ENCODE measurements at regions not wholly inside any gene's neighbourhood (a gene's known extent, or its start where the extent isn't known, plus 50 kb on each side); places are given as distances from the start of the nearest gene placed in this dataset.

GRCh38 chr9:99626426-99626825, 195.3 kb upstream of the NR4A3 start:
- TF ChIP-seq FOSL2 (IDR thresholded peaks at IDR 0.05) = no peak
- no peak for TF ChIP-seq FOSL2 (CRISPR knock-in tag; IDR thresholded peaks at IDR 0.05)
- TF ChIP-seq HEYL (CRISPR knock-in tag; IDR thresholded peaks at IDR 0.05) = no peak
- no peak for TF ChIP-seq RAD21 (conservative IDR thresholded peaks at IDR 0.05 in 1 of 2, IDR thresholded peaks at IDR 0.05 in 1 of 2)
- no peak for TF ChIP-seq MYC (IDR thresholded peaks at IDR 0.05; ENCODE audit: borderline replicate concordance, low read length)
- TF ChIP-seq CEBPB (IDR thresholded peaks at IDR 0.05) = no peak
- no peak for TF ChIP-seq BCL3 (IDR thresholded peaks at IDR 0.05)
- no peak for TF ChIP-seq FOSB (CRISPR knock-in tag; IDR thresholded peaks at IDR 0.05)
- no peak for TF ChIP-seq KDM5A (IDR thresholded peaks at IDR 0.05)
- TF ChIP-seq BHLHE40 (IDR thresholded peaks at IDR 0.05; ENCODE audit: low read depth, low read length) = no peak
- TF ChIP-seq MAFK (IDR thresholded peaks at IDR 0.05; ENCODE audit: partially characterized antibody) = no peak
- TF ChIP-seq CHD4 (IDR thresholded peaks at IDR 0.05; ENCODE audit: borderline replicate concordance) = no peak
- no peak for TF ChIP-seq PBX3 (IDR thresholded peaks at IDR 0.05)
- no peak for TF ChIP-seq REST (IDR thresholded peaks at IDR 0.05)
- ChIA-PET POLR2A (no interaction called here), CTCF (no interaction called here)
- DNase-seq (ENCODE audit: low read depth in 1 of 2, low spot score in 1 of 2) (no peak), FAIRE-seq (no peak), ATAC-seq (no peak)
- H3K4me3 ChIP-seq = no peak overlapping the region
- H3K4me1 ChIP-seq = no peaks in the 10 kb centered on the region
- no peak overlapping the region for H3K27ac ChIP-seq
- no peaks in the 10 kb centered on the region for H3K9me3 ChIP-seq
- no peak overlapping the region for H3K4me2 ChIP-seq

- CTCF ChIA-PET = no interaction called here
- no peak for FAIRE-seq
- POLR2A ChIA-PET = no interaction called here
- H3K9me3 ChIP-seq = no peaks in the 10 kb centered on the region
- DNase-seq (ENCODE audit: low read depth in 1 of 2, low spot score in 1 of 2) = no peak
- TF ChIP-seq HOXA7 (CRISPR knock-in tag; IDR thresholded peaks at IDR 0.05) (no peak), SREBF2 (IDR thresholded peaks at IDR 0.05) (no peak), HDAC2 (IDR thresholded peaks at IDR 0.05) (no peak), GATA3 (IDR thresholded peaks at IDR 0.05; ENCODE audit: borderline replicate concordance) (no peak), KDM5A (IDR thresholded peaks at IDR 0.05) (no peak), EHMT2 (IDR thresholded peaks at IDR 0.05; ENCODE audit: low read depth) (no peak), HMGXB4 (CRISPR knock-in tag; IDR thresholded peaks at IDR 0.05; ENCODE audit: borderline replicate concordance) (no peak), CBX8 (IDR thresholded peaks at IDR 0.05) (no peak), EP300 (IDR thresholded peaks at IDR 0.05) (no peak), USF2 (IDR thresholded peaks at IDR 0.05) (no peak), MAX (IDR thresholded peaks at IDR 0.05) (no peak), EHF (CRISPR knock-in tag; IDR thresholded peaks at IDR 0.05) (no peak), FOSB (CRISPR knock-in tag; IDR thresholded peaks at IDR 0.05) (no peak), POLR2A (IDR thresholded peaks at IDR 0.05; ENCODE audit: low read length) (no peak), BHLHE40 (IDR thresholded peaks at IDR 0.05; ENCODE audit: low read depth, low read length) (no peak), FOXS1 (CRISPR knock-in tag; IDR thresholded peaks at IDR 0.05) (no peak), HEYL (CRISPR knock-in tag; IDR thresholded peaks at IDR 0.05) (no peak), RCOR1 (IDR thresholded peaks at IDR 0.05; ENCODE audit: low read depth, low read length) (no peak)
- no peak overlapping the region for H3K27ac ChIP-seq
- H3K4me3 ChIP-seq = no peak overlapping the region
- ATAC-seq = no peak
- H3K4me1 ChIP-seq = no peaks in the 10 kb centered on the region
- no peak overlapping the region for H3K4me2 ChIP-seq
These were observed 193.4 kb upstream of the NR4A3 start for GRCh38 chr9:99628285-99628684.
